ENCODE measurements at regions not wholly inside any gene's neighbourhood (a gene's known extent, or its start where the extent isn't known, plus 50 kb on each side); places are given as distances from the start of the nearest gene placed in this dataset.
A peak's percentile ranks its signal among the peaks of the same experiment; 100 is the strongest.

DNA sequence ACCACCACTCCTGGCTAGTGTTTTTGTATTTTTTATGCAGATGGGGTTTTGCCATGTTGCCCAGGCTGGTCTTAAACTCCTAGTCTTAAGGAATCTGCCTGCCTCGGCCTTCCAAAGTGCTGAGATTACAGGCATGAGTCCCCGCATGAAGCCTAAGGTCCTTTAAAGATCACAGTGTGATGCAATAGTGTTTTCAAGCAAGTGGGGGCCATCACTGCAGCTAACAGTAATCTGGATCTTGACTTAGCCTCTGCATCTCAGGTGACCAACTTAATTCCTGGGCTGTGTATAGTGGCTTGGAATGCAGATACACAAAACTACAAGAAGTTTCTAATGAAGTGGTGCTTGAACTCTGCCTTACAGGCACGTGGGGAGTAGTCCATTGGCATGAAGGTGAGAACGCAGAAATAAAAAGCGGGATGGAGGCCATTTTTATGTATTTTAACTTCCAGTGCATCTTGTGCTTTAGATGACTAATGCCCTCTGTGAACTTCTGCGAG is 334.4 kb upstream of the SPRED2 start:
- Histone ChIP-seq H3K56ac (replicated peaks; ENCODE audit: insufficient read length, low read depth, low read length) (no peak overlapping the region), H4K8ac (ENCODE audit: extremely low read depth, insufficient read depth, low read length) (no peak overlapping the region), H4K5ac (ENCODE audit: insufficient read length, low read depth, low read length) (no peak overlapping the region), H3K4ac (replicated peaks; ENCODE audit: insufficient read length, low read depth, low read length) (no peak overlapping the region), H2BK5ac (ENCODE audit: low read depth, low read length) (no peak overlapping the region), H3K23ac (ENCODE audit: insufficient read length) (no peak overlapping the region), H3K36me3 (ENCODE audit: control insufficient read depth in 2 of 4, insufficient read depth in 4 of 4, low read length in 3 of 4) (no peaks in the 10 kb centered on the region), H3K79me1 (ENCODE audit: low read depth, low read length) (no peaks in the 10 kb centered on the region), H4K20me1 (replicated peaks in 1 of 2; ENCODE audit: control insufficient read depth in 1 of 2, insufficient read depth in 2 of 2, low read length in 2 of 2) (no peaks in the 10 kb centered on the region), H2AFZ (ENCODE audit: low read length) (no peak overlapping the region), H3K14ac (ENCODE audit: insufficient read length) (no peak overlapping the region), H3K27me3 (replicated peaks in 1 of 4; ENCODE audit: control insufficient read depth in 3 of 4, extremely low read depth in 1 of 4, insufficient read depth in 3 of 4, low read length in 3 of 4) (no peaks in the 10 kb centered on the region), H2BK20ac (ENCODE audit: low read length) (no peak overlapping the region), H3K4me2 (ENCODE audit: insufficient read depth in 1 of 2, low read depth in 2 of 2, low read length in 2 of 2) (no peak overlapping the region), H2BK120ac (replicated peaks; ENCODE audit: low read depth, low read length) (no peak overlapping the region), H3K9ac (replicated peaks in 1 of 4; ENCODE audit: extremely low read depth in 1 of 4, low read depth in 3 of 4, low read length in 3 of 4) (no peak overlapping the region), H3K4me1 (replicated peaks in 1 of 4; ENCODE audit: control insufficient read depth in 3 of 4, insufficient read depth in 4 of 4, low read length in 3 of 4) (no peaks in the 10 kb centered on the region), H2BK12ac (ENCODE audit: low read depth, low read length) (no peak overlapping the region), H2AK5ac (ENCODE audit: low read depth, low read length) (no peak overlapping the region), H4K91ac (replicated peaks; ENCODE audit: insufficient read length, low read length) (no peak overlapping the region), H3K79me2 (ENCODE audit: control insufficient read depth in 1 of 2, insufficient read depth in 2 of 2, low read length in 2 of 2) (no peaks in the 10 kb centered on the region), H3K4me3 (ENCODE audit: extremely low read depth in 1 of 4, insufficient read depth in 2 of 4, low read depth in 3 of 4, low read length in 4 of 4) (no peak overlapping the region), H3K9me3 (ENCODE audit: insufficient read depth in 2 of 2, low read depth in 1 of 2, low read length in 1 of 2) (no peaks in the 10 kb centered on the region), H3K23me2 (ENCODE audit: low read depth, low read length) (no peaks in the 10 kb centered on the region), H2BK15ac (ENCODE audit: low read length) (no peak overlapping the region), H3K27ac (ENCODE audit: low read depth, low read length) (no peak overlapping the region), H3K18ac (ENCODE audit: extremely low read depth, low read length) (no peak overlapping the region)
- TF ChIP-seq KDM4A (IDR thresholded peaks at IDR 0.05; ENCODE audit: low read depth, low read length, severe bottlenecking) (no peak), CEBPB (IDR thresholded peaks at IDR 0.05; ENCODE audit: low read depth, low read length) (peak; percentile 66; the same call in 1 of the 2 replicates)
- CTCF ChIA-PET (ENCODE audit: partially characterized antibody) = interaction anchor here (0.9 kb wide), 1 partner anchor 23 kb away, joined by 3 read pairs; no protein-coding TSS in a partner anchor
- POLR2A ChIA-PET (ENCODE audit: partially characterized antibody) = no interaction called here
- DNase-seq (ENCODE audit: low read depth in 1 of 2, low spot score in 2 of 2) (no peak), FAIRE-seq (no peak)
- 87% methylated on average over 6 of the region's 6 CpGs; no CpG with 5 or more reads in 1 of the 2 experiments for WGBS, 2 experiments (ENCODE audit: extremely low coverage in 1 of 2, insufficient coverage in 1 of 2, insufficient read length in 1 of 2, insufficient replicate concordance in 2 of 2, low coverage in 1 of 2, low lambda C conversion rate in 2 of 2, missing lambda C conversion rate in 1 of 2)
